Dendritic cell treated with granulocyte-macrophage colony-stimulating factor and Interleukin-4, amounts not matched to agents 40 ng/mL and 50 ng/mL, for 4 days (primary cell): ENCODE measurements at regions not wholly inside any gene's neighbourhood (a gene's known extent, or its start where the extent isn't known, plus 50 kb on each side); places are given as distances from the start of the nearest gene placed in this dataset.
"Not testable (repeated sequence)": the region's sequence is repeated elsewhere in the genome, so short reads cannot be mapped to it uniquely, and the experiment has no call there.

Experiments
- H3K27ac Mint-ChIP-seq: one replicate; pipeline ENCODE4 v1.8.0; 2022; ENCODE audit warnings: mild to moderate bottlenecking, mixed read lengths
- H3K27me3 Mint-ChIP-seq: one replicate; pipeline ENCODE4 v1.8.0; 2022; ENCODE audit warnings: mild to moderate bottlenecking, mixed read lengths
- H3K36me3 Mint-ChIP-seq: one replicate; pipeline ENCODE4 v1.8.0; 2022; ENCODE audit warnings: low read depth, mixed read lengths
- H3K4me1 Mint-ChIP-seq: one replicate; pipeline ENCODE4 v1.8.0; 2022; ENCODE audit warnings: low read depth, mixed read lengths
- H3K4me3 Mint-ChIP-seq: one replicate; pipeline ENCODE4 v1.8.0; 2022; ENCODE audit warnings: mild to moderate bottlenecking, moderate library complexity, mixed read lengths
- H3K9me3 Mint-ChIP-seq: one replicate; pipeline ENCODE4 v1.8.0; 2022; ENCODE audit warnings: mixed read lengths
- intact Hi-C: fragments of 100-400 bp; cut with micrococcal nuclease; formaldehyde crosslinking; loops from one replicate; pipeline ENCODE4 v1.15.0; 2022

GRCh38 chr20:4635781-4636180 lies 50.5 kb upstream of the PRNP start:
- Mint-ChIP-seq H3K4me1 (peaks cover 5% of the 10 kb centered on the region), H3K36me3 (no peaks in the 10 kb centered on the region), H3K4me3 (no peak overlapping the region), H3K9me3 (no peaks in the 10 kb centered on the region), H3K27me3 (no peaks in the 10 kb centered on the region), H3K27ac (no peak overlapping the region)
- intact Hi-C loops, result no loop called here

- no peaks in the 10 kb centered on the region for H3K36me3 Mint-ChIP-seq
- intact Hi-C loops, result no loop called here
- H3K27ac Mint-ChIP-seq, result no peak overlapping the region
- no peak overlapping the region for H3K4me3 Mint-ChIP-seq
- H3K4me1 Mint-ChIP-seq, result peaks cover 5% of the 10 kb centered on the region
- no peaks in the 10 kb centered on the region for H3K27me3 Mint-ChIP-seq
- no peaks in the 10 kb centered on the region for H3K9me3 Mint-ChIP-seq
Observed at GRCh38 chr20:4635342-4635741, 50.9 kb upstream of the PRNP start.

GRCh38 chr20:4633780-4634179 lies 52.5 kb upstream of the PRNP start:
- no peak overlapping the region for H3K4me3 Mint-ChIP-seq
- H3K9me3 Mint-ChIP-seq, result no peaks in the 10 kb centered on the region
- no peak overlapping the region for H3K27ac Mint-ChIP-seq
- intact Hi-C loops, result no loop called here
- no peaks in the 10 kb centered on the region for H3K36me3 Mint-ChIP-seq
- H3K27me3 Mint-ChIP-seq, result no peaks in the 10 kb centered on the region
- peaks cover 5% of the 10 kb centered on the region for H3K4me1 Mint-ChIP-seq

- intact Hi-C loops, result no loop called here
- Mint-ChIP-seq H3K27ac (no peak overlapping the region), H3K9me3 (no peaks in the 10 kb centered on the region), H3K36me3 (no peaks in the 10 kb centered on the region), H3K27me3 (no peaks in the 10 kb centered on the region), H3K4me1 (peaks cover 5% of the 10 kb centered on the region), H3K4me3 (no peak overlapping the region)
Observed at GRCh38 chr20:4633379-4633778, 52.9 kb upstream of the PRNP start.

GRCh38 chr20:4632876-4633275 lies 53.4 kb upstream of the PRNP start:
- H3K4me1 Mint-ChIP-seq, result peaks cover 5% of the 10 kb centered on the region
- H3K27me3 Mint-ChIP-seq, result no peaks in the 10 kb centered on the region
- no peaks in the 10 kb centered on the region for H3K9me3 Mint-ChIP-seq
- no peak overlapping the region for H3K4me3 Mint-ChIP-seq
- no peaks in the 10 kb centered on the region for H3K36me3 Mint-ChIP-seq
- no peak overlapping the region for H3K27ac Mint-ChIP-seq
- intact Hi-C loops, result no loop called here

- Mint-ChIP-seq H3K9me3 (peaks cover 20% of the 10 kb centered on the region), H3K27me3 (peaks cover 10% of the 10 kb centered on the region), H3K27ac (no peak overlapping the region), H3K4me1 (no peaks in the 10 kb centered on the region), H3K36me3 (no peaks in the 10 kb centered on the region), H3K4me3 (no peak overlapping the region)
- intact Hi-C loops, result no loop called here
Observed at GRCh38 chr20:4626228-4626627, 60.0 kb upstream of the PRNP start.

- peaks cover 20% of the 10 kb centered on the region for H3K9me3 Mint-ChIP-seq
- no peaks in the 10 kb centered on the region for H3K4me1 Mint-ChIP-seq
- peaks cover 11% of the 10 kb centered on the region for H3K27me3 Mint-ChIP-seq
- H3K4me3 Mint-ChIP-seq, result no peak overlapping the region
- no peaks in the 10 kb centered on the region for H3K36me3 Mint-ChIP-seq
- intact Hi-C loops, result no loop called here
- H3K27ac Mint-ChIP-seq, result no peak overlapping the region
Observed at GRCh38 chr20:4625687-4626086, 60.6 kb upstream of the PRNP start.

- H3K4me3 Mint-ChIP-seq, H3K4me1 Mint-ChIP-seq, H3K27ac Mint-ChIP-seq, H3K36me3 Mint-ChIP-seq, intact Hi-C loops: not testable (repeated sequence)
- Mint-ChIP-seq H3K27me3 (peaks cover 12% of the 10 kb centered on the region), H3K9me3 (peaks cover 20% of the 10 kb centered on the region)
Observed at GRCh38 chr20:4624675-4625336, 61.5 kb upstream of the PRNP start.

- H3K27me3 Mint-ChIP-seq, H3K36me3 Mint-ChIP-seq, H3K27ac Mint-ChIP-seq, H3K4me3 Mint-ChIP-seq, intact Hi-C loops: not testable (repeated sequence)
- peaks cover 29% of the 10 kb centered on the region for H3K9me3 Mint-ChIP-seq
- H3K4me1 Mint-ChIP-seq, result peaks cover 11% of the 10 kb centered on the region
Observed at GRCh38 chr20:4619144-4619543, 67.1 kb upstream of the PRNP start.

GRCh38 chr20:4617484-4617883 lies 68.8 kb upstream of the PRNP start:
- intact Hi-C loops, result no loop called here
- Mint-ChIP-seq H3K27me3 (peaks cover 9% of the 10 kb centered on the region), H3K4me3 (no peak overlapping the region), H3K9me3 (peaks cover 24% of the 10 kb centered on the region), H3K4me1 (peaks cover 21% of the 10 kb centered on the region), H3K27ac (no peak overlapping the region), H3K36me3 (peaks cover 10% of the 10 kb centered on the region)

- peaks cover 5% of the 10 kb centered on the region for H3K27me3 Mint-ChIP-seq
- H3K4me1 Mint-ChIP-seq, result peaks cover 21% of the 10 kb centered on the region
- H3K9me3 Mint-ChIP-seq, result peaks cover 20% of the 10 kb centered on the region
- H3K36me3 Mint-ChIP-seq, result peaks cover 10% of the 10 kb centered on the region
- intact Hi-C loops, result no loop called here
- no peak overlapping the region for H3K27ac Mint-ChIP-seq
- no peak overlapping the region for H3K4me3 Mint-ChIP-seq
Observed at GRCh38 chr20:4617019-4617418, 69.2 kb upstream of the PRNP start.

- Mint-ChIP-seq H3K4me3 (peak overlapping the region; percentile 11), H3K36me3 (peaks cover 10% of the 10 kb centered on the region), H3K4me1 (peaks cover 33% of the 10 kb centered on the region), H3K27me3 (no peaks in the 10 kb centered on the region), H3K9me3 (peaks cover 16% of the 10 kb centered on the region), H3K27ac (peak overlapping the region; percentile 44)
- intact Hi-C loops, result loop anchor here (1.0 to 5.0 kb wide), 2 partner anchors 53 to 106 kb away; no protein-coding TSS in a partner anchor
Observed at GRCh38 chr20:4613718-4614620, 72.3 kb upstream of the PRNP start.

GRCh38 chr20:4613184-4613583 lies 73.1 kb upstream of the PRNP start:
- Mint-ChIP-seq H3K27ac (no peak overlapping the region), H3K27me3 (no peaks in the 10 kb centered on the region)

GRCh38 chr20:4610871-4611270 lies 75.4 kb upstream of the PRNP start:
- peaks cover 50% of the 10 kb centered on the region for H3K4me1 Mint-ChIP-seq
- no peak overlapping the region for H3K27ac Mint-ChIP-seq
- no peak overlapping the region for H3K4me3 Mint-ChIP-seq
- peaks cover 4% of the 10 kb centered on the region for H3K36me3 Mint-ChIP-seq
- H3K27me3 Mint-ChIP-seq, result peaks cover 2% of the 10 kb centered on the region
- intact Hi-C loops, result loop anchor here (5.0 kb wide), 1 partner anchor 56 kb away; no protein-coding TSS in a partner anchor
- peaks cover 5% of the 10 kb centered on the region for H3K9me3 Mint-ChIP-seq

More at GRCh38 chr20:4613184-4613583, 73.1 kb upstream of the PRNP start:
- peaks cover 16% of the 10 kb centered on the region for H3K9me3 Mint-ChIP-seq
- peaks cover 10% of the 10 kb centered on the region for H3K36me3 Mint-ChIP-seq
- intact Hi-C loops, result loop anchor here (5.0 kb wide), 1 partner anchor 54 kb away; no protein-coding TSS in a partner anchor
- peaks cover 37% of the 10 kb centered on the region for H3K4me1 Mint-ChIP-seq
- no peak overlapping the region for H3K4me3 Mint-ChIP-seq
